HG03039 (cell line): ENCODE measurements at regions not wholly inside any gene's neighbourhood (a gene's known extent, or its start where the extent isn't known, plus 50 kb on each side); places are given as distances from the start of the nearest gene placed in this dataset.
"Not testable (repeated sequence)": the region's sequence is repeated elsewhere in the genome, so short reads cannot be mapped to it uniquely, and the experiment has no call there.

Source experiments
- ATAC-seq: cut with Tn5 transposase; IDR thresholded peaks from one replicate; pipeline ENCODE4 v1.9.1; 2021; ENCODE audit warnings: mild to moderate bottlenecking, moderate library complexity; ENCODE audit not compliant: unreplicated experiment

- ATAC-seq = no peak
Measured at GRCh38 chr10:23493711-23494110, 54.8 kb downstream of the OTUD1 start.

- ATAC-seq = no peak
Measured at GRCh38 chr10:23496727-23497126, 57.9 kb downstream of the OTUD1 start.

GRCh38 chr10:23499372-23500132, 60.7 kb downstream of the OTUD1 start:
- ATAC-seq = no peak

DNA sequence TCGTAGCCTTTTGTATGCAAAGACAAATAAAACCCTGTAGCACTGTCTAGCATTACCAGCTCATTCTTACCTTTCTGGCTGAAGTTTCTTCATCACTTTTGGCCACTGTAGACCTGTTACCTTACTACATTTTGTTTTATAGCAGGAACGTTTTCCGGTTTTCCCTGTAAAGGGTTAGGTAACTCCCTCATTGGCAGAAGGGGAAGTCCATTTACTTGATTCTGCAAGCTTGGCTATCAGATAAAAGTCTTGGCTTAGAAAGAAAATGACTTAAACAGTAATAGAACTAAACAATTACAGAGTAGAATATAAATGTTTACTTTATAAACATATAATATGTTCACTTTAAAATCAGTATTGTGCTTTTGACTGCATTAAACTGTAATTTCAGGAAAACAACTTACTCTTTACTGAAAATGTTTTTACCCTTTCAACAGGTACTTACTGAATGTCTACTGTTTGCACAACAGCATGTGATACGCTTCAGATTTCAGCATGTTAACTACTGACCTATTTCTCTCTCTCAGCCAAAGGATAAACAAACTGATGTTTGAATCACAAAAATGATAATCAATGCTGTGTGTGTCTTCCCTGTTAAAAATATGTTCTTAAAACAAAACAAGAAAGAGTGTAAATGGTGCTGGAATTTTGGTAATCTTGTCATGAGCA, 67.1 kb downstream of the OTUD1 start:
- no peak for ATAC-seq

GRCh38 chr10:23512355-23513058, 73.6 kb downstream of the OTUD1 start:
- no peak for ATAC-seq

DNA sequence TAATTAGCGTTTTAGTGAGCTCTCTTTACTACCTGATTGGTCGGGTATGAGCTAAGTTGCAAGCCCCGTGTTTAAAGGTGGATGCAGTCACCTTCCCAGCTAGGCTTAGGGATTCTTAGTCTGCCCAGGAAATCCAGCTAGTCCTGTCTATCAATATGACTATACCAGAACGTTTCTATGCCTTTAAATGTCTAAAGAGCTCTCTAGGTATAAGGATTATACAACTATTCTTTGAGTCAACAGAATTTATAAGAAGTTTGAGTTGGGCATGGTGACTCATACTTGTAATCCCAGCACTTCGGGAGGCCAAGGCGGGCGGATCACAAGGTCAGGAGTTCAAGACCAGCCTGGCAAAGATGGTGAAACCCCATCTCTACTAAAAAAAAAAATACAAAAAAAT, 74.7 kb downstream of the OTUD1 start:
- ATAC-seq = not testable (repeated sequence)

DNA sequence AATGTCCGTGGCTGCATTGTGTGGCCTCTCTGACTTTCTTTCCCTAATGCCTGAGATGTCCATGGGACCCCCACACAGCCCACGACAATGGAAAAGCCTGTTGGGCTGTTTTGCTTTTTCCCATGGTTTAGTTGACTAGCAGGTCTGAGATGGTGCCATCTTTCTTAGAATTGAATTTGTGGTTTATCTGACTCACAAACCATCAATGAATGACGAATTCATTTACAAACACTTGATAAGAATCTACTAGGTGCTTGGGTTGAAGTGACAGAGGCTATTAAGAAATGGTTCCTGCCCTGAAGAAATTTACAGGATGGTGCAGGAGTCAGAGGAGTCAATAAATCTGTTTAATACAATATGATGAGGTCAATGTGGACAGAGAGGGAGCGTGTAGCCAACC, 75.4 kb downstream of the OTUD1 start:
- ATAC-seq = no peak

DNA sequence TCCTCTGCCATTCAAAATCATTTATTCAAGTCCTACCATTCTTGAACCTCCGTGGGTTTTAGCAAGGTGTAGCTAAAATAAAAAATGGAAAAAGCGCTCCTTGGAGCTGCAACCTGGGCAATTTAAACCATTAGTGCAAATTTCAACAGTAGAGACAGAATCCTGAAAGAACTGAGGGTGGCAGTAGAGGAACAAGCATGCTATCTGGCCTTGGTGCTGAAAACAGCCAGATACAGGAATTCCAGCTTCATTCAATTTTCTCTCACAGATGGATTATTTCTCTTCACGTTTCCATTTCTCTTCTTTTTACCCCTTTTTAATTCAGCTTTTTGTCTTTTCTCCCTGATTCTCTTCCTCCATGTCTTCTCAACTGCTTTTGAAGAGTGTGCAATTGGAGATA, 77.7 kb downstream of the OTUD1 start:
- ATAC-seq = no peak

- ATAC-seq = no peak
Measured at GRCh38 chr10:23517155-23517554, 78.3 kb downstream of the OTUD1 start.

DNA sequence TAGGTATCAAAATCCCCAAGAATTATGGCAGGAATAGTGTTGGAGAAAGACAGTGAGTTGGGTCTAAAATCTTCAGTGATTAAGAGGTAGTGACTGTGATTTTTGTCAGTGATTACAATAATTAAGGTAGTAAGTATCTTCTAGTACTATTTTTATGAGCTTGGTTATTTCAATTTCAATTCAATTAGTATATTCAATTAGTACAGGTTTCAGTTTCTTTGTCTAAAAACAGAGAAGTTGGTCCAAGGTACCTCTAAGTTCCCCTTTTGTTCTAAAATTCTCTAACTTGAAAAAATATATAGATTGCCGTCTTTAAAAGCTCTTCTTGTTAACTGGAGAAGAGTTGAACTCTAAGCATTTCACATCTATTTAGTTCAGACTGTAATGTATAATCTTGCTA, 82.9 kb downstream of the OTUD1 start:
- ATAC-seq = no peak

DNA sequence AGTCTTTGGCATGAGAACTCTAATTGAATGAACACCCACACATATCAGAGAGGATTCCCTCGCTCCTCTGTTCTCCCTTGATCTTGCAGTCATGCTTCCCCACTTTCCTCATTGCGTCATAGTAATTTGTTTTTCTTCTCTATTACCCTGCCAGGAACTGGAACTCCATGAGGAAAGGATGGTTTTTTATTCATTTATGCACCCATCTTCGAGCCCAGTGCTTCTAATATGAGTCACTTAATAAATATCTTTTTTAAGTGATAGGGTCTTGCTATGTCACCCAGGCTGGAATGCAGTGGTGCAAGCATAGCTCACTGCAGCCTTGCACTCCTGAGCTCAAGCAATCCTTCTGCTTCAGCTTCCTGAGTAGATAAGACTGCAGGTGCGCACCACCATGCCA, 83.5 kb downstream of the OTUD1 start:
- ATAC-seq = no peak

- ATAC-seq = no peak
Measured at GRCh38 chr10:23523251-23523650, 84.4 kb downstream of the OTUD1 start.

- no peak for ATAC-seq
Measured at GRCh38 chr10:23525406-23525805, 86.5 kb downstream of the OTUD1 start.

DNA sequence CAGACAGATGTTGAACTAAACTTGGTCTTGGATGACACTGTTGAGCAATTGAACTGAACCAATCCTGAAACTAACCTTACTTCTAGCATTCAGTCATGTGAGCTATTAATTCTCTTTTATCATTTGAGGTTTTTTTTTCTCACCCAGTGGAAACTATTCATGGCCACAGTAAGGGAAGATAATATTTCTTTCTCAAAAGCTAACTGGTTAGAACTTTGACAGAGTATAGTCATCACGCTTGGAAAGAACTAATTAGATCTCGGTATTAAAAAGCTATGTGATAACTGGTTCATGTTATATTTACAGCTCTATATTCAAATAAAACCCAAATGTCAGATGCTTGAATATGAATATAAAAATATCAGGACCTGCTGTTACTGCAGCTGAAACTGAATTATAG, 89.5 kb downstream of the OTUD1 start:
- no peak for ATAC-seq

DNA sequence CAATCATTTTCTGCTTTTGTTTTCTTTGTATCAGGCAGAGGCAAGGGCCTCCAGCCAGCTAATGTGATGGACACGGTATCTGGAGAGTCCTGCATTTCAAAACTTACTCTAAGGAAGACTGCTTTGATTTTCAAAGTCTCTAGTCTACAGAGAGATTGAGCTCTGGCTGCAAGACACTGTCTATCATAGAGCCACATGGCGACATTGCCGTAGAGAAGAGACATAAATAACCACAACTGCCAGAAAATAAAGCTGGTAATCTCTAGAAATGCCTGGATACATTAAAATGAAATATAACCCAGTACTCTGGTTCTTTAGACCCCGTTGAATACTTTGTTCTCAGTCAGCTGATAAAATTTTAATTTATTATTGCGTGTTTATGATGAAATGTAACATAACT, 90.8 kb downstream of the OTUD1 start:
- no peak for ATAC-seq

GRCh38 chr10:23530079-23530478, 91.2 kb downstream of the OTUD1 start:
- no peak for ATAC-seq

- no peak for ATAC-seq
Measured at GRCh38 chr10:23533212-23533611, 94.3 kb downstream of the OTUD1 start.

- no peak for ATAC-seq
Measured at GRCh38 chr10:23534326-23534725, 95.5 kb downstream of the OTUD1 start.

DNA sequence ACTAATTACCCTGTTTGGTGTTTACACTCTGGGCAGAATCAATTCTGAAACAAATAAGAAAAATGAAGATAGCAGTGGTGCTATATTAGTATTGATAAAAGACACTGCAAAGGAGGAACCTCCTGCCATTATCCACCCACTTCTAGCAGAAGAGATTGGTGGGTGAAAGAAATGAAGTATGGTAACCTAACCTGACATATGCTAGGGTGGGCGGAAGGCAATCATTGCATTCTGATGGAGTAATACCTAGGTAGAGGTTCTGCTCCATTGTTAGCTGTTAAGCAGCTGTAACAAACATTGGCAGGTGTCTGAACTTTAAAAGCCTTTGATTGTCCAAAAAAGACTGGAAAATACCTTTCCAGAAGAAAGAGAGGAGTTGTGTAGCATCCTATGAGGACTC, 95.9 kb downstream of the OTUD1 start:
- no peak for ATAC-seq

- ATAC-seq = no peak
Measured at GRCh38 chr10:23535381-23535780, 96.5 kb downstream of the OTUD1 start.

- ATAC-seq = no peak
Measured at GRCh38 chr10:23538968-23539367, 100.1 kb downstream of the OTUD1 start.

- ATAC-seq = no peak
Measured at GRCh38 chr10:23540401-23541030, 101.6 kb downstream of the OTUD1 start.
